ENCODE measurements at regions not wholly inside any gene's neighbourhood (a gene's known extent, or its start where the extent isn't known, plus 50 kb on each side); places are given as distances from the start of the nearest gene placed in this dataset.

DNA sequence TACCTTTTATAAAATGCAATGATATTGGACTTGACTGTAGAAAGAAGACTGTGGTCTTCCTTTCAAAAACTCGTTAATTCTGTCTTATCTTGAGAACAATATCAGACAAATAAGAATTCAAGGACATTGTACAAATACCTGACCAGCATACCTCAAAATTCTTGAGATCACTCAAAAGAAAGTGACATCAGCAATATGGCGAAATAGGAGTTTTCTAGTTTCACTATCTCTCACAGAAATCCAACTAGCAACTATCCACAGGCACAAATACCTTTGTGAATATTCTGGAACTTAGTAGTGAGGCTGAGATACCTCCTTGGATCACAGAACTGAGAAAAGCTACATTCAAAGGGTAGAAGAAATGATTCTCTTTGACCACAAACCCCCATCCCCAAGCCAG lies 419.7 kb downstream of the ZNF385D start:
- TF ChIP-seq POLR2A (IDR thresholded peaks at IDR 0.05) = no peak
- TF ChIP-seq, protein P1, sequence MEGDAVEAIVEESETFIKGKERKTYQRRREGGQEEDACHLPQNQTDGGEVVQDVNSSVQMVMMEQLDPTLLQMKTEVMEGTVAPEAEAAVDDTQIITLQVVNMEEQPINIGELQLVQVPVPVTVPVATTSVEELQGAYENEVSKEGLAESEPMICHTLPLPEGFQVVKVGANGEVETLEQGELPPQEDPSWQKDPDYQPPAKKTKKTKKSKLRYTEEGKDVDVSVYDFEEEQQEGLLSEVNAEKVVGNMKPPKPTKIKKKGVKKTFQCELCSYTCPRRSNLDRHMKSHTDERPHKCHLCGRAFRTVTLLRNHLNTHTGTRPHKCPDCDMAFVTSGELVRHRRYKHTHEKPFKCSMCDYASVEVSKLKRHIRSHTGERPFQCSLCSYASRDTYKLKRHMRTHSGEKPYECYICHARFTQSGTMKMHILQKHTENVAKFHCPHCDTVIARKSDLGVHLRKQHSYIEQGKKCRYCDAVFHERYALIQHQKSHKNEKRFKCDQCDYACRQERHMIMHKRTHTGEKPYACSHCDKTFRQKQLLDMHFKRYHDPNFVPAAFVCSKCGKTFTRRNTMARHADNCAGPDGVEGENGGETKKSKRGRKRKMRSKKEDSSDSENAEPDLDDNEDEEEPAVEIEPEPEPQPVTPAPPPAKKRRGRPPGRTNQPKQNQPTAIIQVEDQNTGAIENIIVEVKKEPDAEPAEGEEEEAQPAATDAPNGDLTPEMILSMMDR (IDR thresholded peaks at IDR 0.05) = no peak

Measured in testis (tissue), 2 donors.